ENCODE measurements at regions not wholly inside any gene's neighbourhood (a gene's known extent, or its start where the extent isn't known, plus 50 kb on each side); places are given as distances from the start of the nearest gene placed in this dataset.

DNA sequence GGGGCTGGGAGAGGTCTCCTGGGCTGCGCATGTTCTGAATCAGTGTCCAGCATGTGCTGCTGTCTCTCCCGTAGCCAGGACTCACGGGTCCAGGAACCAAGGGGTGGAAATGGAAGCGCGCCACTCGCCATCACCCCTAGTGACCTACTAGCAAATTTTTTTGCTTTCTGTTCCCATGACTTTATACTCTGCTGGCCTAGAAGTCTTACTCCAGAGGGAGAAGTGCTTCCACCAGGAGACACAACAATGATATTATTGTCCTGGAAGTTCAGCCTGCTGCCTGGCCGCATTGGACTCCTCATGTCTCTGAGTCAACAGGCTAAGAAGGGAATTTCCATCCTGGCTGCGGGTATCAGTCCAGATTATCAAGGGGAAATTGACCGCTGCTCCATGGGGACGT, 729.7 kb downstream of the BRD1 start:
- Histone ChIP-seq H3K4me3 (no peak overlapping the region), H3K9me3 (no peaks in the 10 kb centered on the region), H3K4me1 (no peaks in the 10 kb centered on the region), H3K27ac (no peak overlapping the region), H3K36me3 (ENCODE audit: insufficient read depth in 1 of 2, low read depth in 1 of 2) (no peaks in the 10 kb centered on the region), H3K27me3 (ENCODE audit: insufficient read depth in 3 of 3, low read length in 2 of 3) (peaks cover 0 to 34% (median 2%) of the 10 kb centered on the region in 3 donors)
- 28 to 44% (median 29%) methylated on average over 10 of the region's 10 CpGs for WGBS, 3 donors
- intact Hi-C loops (cut with DNase I) = loop anchor here in 1 of 2 donors (10.0 kb wide), 1 partner anchor 57 kb away; no protein-coding TSS in a partner anchor
- DNase-seq (no peak), ATAC-seq (no peak)
- TF ChIP-seq, protein P1, sequence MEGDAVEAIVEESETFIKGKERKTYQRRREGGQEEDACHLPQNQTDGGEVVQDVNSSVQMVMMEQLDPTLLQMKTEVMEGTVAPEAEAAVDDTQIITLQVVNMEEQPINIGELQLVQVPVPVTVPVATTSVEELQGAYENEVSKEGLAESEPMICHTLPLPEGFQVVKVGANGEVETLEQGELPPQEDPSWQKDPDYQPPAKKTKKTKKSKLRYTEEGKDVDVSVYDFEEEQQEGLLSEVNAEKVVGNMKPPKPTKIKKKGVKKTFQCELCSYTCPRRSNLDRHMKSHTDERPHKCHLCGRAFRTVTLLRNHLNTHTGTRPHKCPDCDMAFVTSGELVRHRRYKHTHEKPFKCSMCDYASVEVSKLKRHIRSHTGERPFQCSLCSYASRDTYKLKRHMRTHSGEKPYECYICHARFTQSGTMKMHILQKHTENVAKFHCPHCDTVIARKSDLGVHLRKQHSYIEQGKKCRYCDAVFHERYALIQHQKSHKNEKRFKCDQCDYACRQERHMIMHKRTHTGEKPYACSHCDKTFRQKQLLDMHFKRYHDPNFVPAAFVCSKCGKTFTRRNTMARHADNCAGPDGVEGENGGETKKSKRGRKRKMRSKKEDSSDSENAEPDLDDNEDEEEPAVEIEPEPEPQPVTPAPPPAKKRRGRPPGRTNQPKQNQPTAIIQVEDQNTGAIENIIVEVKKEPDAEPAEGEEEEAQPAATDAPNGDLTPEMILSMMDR (IDR thresholded peaks at IDR 0.05) = no peak

DNA sequence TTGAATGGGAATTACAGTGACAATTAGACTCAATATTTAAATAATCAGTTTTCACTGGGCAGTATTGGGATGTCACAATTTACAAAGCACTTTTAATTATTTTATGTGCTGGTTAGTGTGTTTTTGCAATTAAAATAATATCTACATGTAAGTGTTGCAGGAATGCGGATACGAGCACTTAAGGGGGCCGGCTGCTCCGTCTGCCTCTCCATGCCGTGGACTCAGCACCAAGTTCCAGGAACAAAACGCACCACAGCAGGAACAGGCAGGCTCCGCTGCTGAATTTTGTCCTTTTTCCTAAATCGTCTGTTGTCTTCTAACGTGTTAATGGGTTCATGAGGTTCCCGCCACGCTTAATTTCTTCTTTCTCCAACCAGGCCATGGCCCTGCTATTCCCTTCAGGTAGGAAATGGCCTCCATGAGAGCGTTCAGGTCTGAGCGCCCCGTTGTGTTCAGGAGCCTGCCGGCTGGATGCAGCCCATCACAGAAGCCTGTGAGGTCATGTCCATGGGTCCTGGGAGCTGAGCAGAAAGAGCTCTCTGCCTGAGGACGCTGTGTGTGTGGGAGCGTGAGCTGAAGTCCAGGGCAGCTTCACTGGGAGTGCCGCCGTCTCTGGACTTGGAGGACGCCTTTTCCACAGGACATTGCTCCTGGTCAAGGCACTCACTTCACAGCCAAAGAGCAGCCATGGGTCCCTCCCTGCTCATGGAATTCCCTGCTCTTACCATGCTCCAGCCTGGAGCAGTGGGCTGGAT, 730.3 kb downstream of the BRD1 start:
- no peak for ATAC-seq
- Histone ChIP-seq H3K27me3 (ENCODE audit: insufficient read depth in 3 of 3, low read length in 2 of 3) (peaks cover 0 to 34% (median 5%) of the 10 kb centered on the region in 3 donors), H3K4me1 (no peaks in the 10 kb centered on the region), H3K36me3 (ENCODE audit: insufficient read depth in 1 of 2, low read depth in 1 of 2) (no peaks in the 10 kb centered on the region), H3K9me3 (no peaks in the 10 kb centered on the region), H3K27ac (no peak overlapping the region), H3K4me3 (no peak overlapping the region)
- intact Hi-C loops (cut with DNase I) = loop anchor here in 1 of 2 donors (10.0 kb wide), 1 partner anchor 57 kb away; no protein-coding TSS in a partner anchor
- TF ChIP-seq, protein P1 (IDR thresholded peaks at IDR 0.05) = no peak
- 80 to 89% (median 87%) methylated on average over 20 of the region's 20 CpGs for WGBS, 3 donors
- no peak for DNase-seq

DNA sequence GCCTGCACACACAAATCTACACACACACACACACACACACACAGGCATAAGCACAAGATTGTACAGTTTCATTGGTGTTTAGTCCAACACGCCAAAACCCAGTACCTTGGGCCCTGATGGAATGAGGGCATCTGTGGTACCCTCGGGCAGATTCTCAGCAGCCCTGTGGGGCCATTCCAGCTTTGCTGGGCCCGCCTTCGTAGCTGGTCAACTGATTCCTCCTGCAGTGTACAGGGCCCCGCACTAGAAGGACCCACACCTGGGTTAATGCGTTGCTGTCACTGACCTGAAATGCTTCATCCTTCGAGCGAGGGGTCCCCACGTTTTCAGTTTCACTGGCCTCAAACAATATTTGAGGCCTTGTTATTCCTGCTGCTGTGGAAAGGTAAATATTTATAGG, 731.2 kb downstream of the BRD1 start:
- no peaks in the 10 kb centered on the region for H3K9me3 ChIP-seq
- H3K27me3 ChIP-seq (ENCODE audit: insufficient read depth in 3 of 3, low read length in 2 of 3) = peaks cover 0 to 30% (median 5%) of the 10 kb centered on the region in 3 donors
- H3K4me3 ChIP-seq = no peak overlapping the region
- TF ChIP-seq, protein P1 (IDR thresholded peaks at IDR 0.05) = no peak
- peak in 1 of 2 donors; percentile 12 for DNase-seq
- H3K27ac ChIP-seq = no peak overlapping the region
- H3K4me1 ChIP-seq = no peaks in the 10 kb centered on the region
- WGBS, 3 donors = 86 to 93% (median 92%) methylated on average over 9 of the region's 9 CpGs
- ATAC-seq = no peak
- intact Hi-C loops (cut with DNase I) = loop anchor here in 1 of 2 donors (10.0 kb wide), 1 partner anchor 58 kb away; no protein-coding TSS in a partner anchor
- no peaks in the 10 kb centered on the region for H3K36me3 ChIP-seq (ENCODE audit: insufficient read depth in 1 of 2, low read depth in 1 of 2)

DNA sequence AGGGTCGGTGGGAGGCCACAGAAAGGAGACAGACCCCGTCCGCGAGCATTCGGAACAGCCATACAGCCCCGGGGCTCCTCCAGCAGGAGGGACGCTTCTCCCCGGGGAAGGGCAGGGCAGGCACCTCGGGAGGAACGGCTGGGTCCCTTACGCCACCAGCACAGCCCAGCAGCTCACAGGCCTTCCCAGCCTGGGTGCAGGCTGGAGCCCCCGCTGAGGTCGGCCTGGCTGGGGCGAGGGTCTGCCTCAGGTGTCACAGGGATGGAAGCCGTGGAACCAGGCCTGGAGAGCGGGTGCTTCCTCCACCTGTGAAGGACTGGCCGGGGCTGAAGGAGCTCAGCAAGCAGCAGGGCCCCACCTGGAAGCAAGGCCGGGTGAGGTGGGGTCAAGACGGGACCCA, 732.3 kb downstream of the BRD1 start:
- DNase-seq (no peak), ATAC-seq (no peak)
- TF ChIP-seq, protein P1 (IDR thresholded peaks at IDR 0.05) = no peak
- 85 to 91% (median 89%) methylated on average over 17 to 19 of the region's 19 CpGs for WGBS, 3 donors
- no peaks in the 10 kb centered on the region for H3K9me3 ChIP-seq
- H3K27me3 ChIP-seq (ENCODE audit: insufficient read depth in 3 of 3, low read length in 2 of 3) = peaks cover 0 to 22% (median 5%) of the 10 kb centered on the region in 3 donors
- intact Hi-C loops (cut with DNase I) = loop anchor here in 1 of 2 donors (10.0 kb wide), 1 partner anchor 59 kb away; no protein-coding TSS in a partner anchor
- H3K27ac ChIP-seq = no peak overlapping the region
- no peak overlapping the region for H3K4me3 ChIP-seq
- no peaks in the 10 kb centered on the region for H3K4me1 ChIP-seq
- H3K36me3 ChIP-seq (ENCODE audit: insufficient read depth in 1 of 2, low read depth in 1 of 2) = no peaks in the 10 kb centered on the region

All from psoas muscle (tissue), 7 donors.